Keratinocyte (primary cell): ENCODE measurements at regions not wholly inside any gene's neighbourhood (a gene's known extent, or its start where the extent isn't known, plus 50 kb on each side); places are given as distances from the start of the nearest gene placed in this dataset.

Source experiments
- DNase-seq: peaks from one replicate; pipeline ENCODE4 v3.0.0-alpha.2; 2011; ENCODE audit warnings: low read depth, missing footprints, low spot score
- FAIRE-seq: peaks from 2 replicates; lab custom pipeline; 2011; peaks lifted over from hg19 to GRCh38; lab: Jason Lieb, UNC
- H2AFZ ChIP-seq: 2 replicates; pipeline ENCODE4 v1.6.0; 2012; ENCODE audit warnings: low read length, control low read depth, inconsistent platforms; ENCODE audit not compliant: control insufficient read depth
- H3K27ac ChIP-seq: 2 replicates; pipeline ENCODE4 v1.5.1; 2011; ENCODE audit warnings: low read length; ENCODE audit not compliant: control insufficient read depth, insufficient read depth
- H3K27me3 ChIP-seq: 3 replicates; pipeline ENCODE4 v1.6.0; 2011; ENCODE audit warnings: low read length; ENCODE audit not compliant: control insufficient read depth, insufficient read depth; ENCODE audit errors: extremely low read depth
- H3K36me3 ChIP-seq, 2 experiments: 2 replicates in 1 of 2; 3 replicates in 1 of 2; pipeline ENCODE4 v1.5.1; 2011; ENCODE audit warnings: low read length in 2 of 2, mild to moderate bottlenecking in 1 of 2; ENCODE audit not compliant: control insufficient read depth in 2 of 2, insufficient read depth in 2 of 2; ENCODE audit errors: extremely low read depth in 1 of 2
- H3K4me1 ChIP-seq: 3 replicates; pipeline ENCODE4 v1.5.1; 2011; ENCODE audit warnings: low read length; ENCODE audit not compliant: control insufficient read depth, insufficient read depth; ENCODE audit errors: extremely low read depth
- H3K4me2 ChIP-seq: 3 replicates; pipeline ENCODE4 v1.6.0; 2011; ENCODE audit warnings: low read depth, low read length; ENCODE audit not compliant: control insufficient read depth, insufficient read depth; ENCODE audit errors: extremely low read depth
- H3K4me3 ChIP-seq, 3 experiments: fragments of 200-600 bp in 1 of 3; sonication (generic) in 1 of 3; 2 replicates in 2 of 3; 3 replicates in 1 of 3; pipeline ENCODE4 v1.5.1; 2011 to 2016; ENCODE audit warnings: low read length in 3 of 3, mild to moderate bottlenecking in 3 of 3, control low read depth in 2 of 3, inconsistent platforms in 1 of 3, low read depth in 1 of 3, mixed read lengths in 1 of 3, mixed run types in 1 of 3, moderate library complexity in 1 of 3; ENCODE audit not compliant: control insufficient read depth in 2 of 3, insufficient read depth in 2 of 3; ENCODE audit errors: extremely low read depth in 1 of 3
- H3K79me2 ChIP-seq: 2 replicates; pipeline ENCODE4 v1.6.0; 2012; ENCODE audit warnings: low read length; ENCODE audit not compliant: control insufficient read depth, insufficient read depth
- H3K9ac ChIP-seq: 3 replicates; pipeline ENCODE4 v1.6.0; 2011; ENCODE audit warnings: low read length; ENCODE audit not compliant: control insufficient read depth, insufficient read depth; ENCODE audit errors: extremely low read depth
- H3K9me1 ChIP-seq: 3 replicates; pipeline ENCODE4 v1.6.0; 2011; ENCODE audit warnings: low read length; ENCODE audit not compliant: control insufficient read depth, insufficient read depth; ENCODE audit errors: extremely low read depth
- H3K9me3 ChIP-seq: 2 replicates; pipeline ENCODE4 v1.5.1; 2012; ENCODE audit warnings: low read depth, low read length; ENCODE audit not compliant: control insufficient read depth
- H4K20me1 ChIP-seq: 3 replicates; pipeline ENCODE4 v1.6.0; 2011; ENCODE audit warnings: low read length; ENCODE audit not compliant: control insufficient read depth, insufficient read depth; ENCODE audit errors: extremely low read depth
- EZH2 ChIP-seq: IDR thresholded peaks from one replicate; pipeline ENCODE4 v1.6.1; 2012; ENCODE audit warnings: inconsistent platforms, mild to moderate bottlenecking, low read length, moderate library complexity
- dilution Hi-C: fragments of 300-500 bp; cut with MboI; formaldehyde crosslinking; loops from one replicate; pipeline ENCODE4 v1.7.0; 2020; ENCODE audit warnings: low sequenced_read_pairs; ENCODE audit not compliant: extremely low pct_ligation_motif_present
- TF ChIP-seq, protein P1 (sequence below), 3 experiments: IDR thresholded peaks in 1 of 3; conservative IDR thresholded peaks in 1 of 3; optimal IDR thresholded peaks in 1 of 3; 2 replicates in 2 of 3; 3 replicates in 1 of 3; pipeline versions ENCODE3 to v1.5.1; 2011; ENCODE audit warnings: low read length in 3 of 3, mild to moderate bottlenecking in 3 of 3, moderate library complexity in 2 of 3, control low read depth in 1 of 3, inconsistent platforms in 1 of 3; ENCODE audit not compliant: insufficient read depth in 2 of 3; ENCODE audit errors: extremely low read depth in 1 of 3

- no peak overlapping the region for H2AFZ ChIP-seq
- TF ChIP-seq, protein P1, sequence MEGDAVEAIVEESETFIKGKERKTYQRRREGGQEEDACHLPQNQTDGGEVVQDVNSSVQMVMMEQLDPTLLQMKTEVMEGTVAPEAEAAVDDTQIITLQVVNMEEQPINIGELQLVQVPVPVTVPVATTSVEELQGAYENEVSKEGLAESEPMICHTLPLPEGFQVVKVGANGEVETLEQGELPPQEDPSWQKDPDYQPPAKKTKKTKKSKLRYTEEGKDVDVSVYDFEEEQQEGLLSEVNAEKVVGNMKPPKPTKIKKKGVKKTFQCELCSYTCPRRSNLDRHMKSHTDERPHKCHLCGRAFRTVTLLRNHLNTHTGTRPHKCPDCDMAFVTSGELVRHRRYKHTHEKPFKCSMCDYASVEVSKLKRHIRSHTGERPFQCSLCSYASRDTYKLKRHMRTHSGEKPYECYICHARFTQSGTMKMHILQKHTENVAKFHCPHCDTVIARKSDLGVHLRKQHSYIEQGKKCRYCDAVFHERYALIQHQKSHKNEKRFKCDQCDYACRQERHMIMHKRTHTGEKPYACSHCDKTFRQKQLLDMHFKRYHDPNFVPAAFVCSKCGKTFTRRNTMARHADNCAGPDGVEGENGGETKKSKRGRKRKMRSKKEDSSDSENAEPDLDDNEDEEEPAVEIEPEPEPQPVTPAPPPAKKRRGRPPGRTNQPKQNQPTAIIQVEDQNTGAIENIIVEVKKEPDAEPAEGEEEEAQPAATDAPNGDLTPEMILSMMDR (optimal IDR thresholded peaks at IDR 0.05 in 1 of 3, IDR thresholded peaks at IDR 0.05 in 1 of 3, conservative IDR thresholded peaks at IDR 0.05 in 1 of 3; ENCODE audit: extremely low read depth in 1 of 3, insufficient read depth in 2 of 3, low read length in 3 of 3), result no peak
- TF ChIP-seq EZH2, result no peak
- no peak for DNase-seq
- H4K20me1 ChIP-seq, result no peaks in the 10 kb centered on the region
- no peaks in the 10 kb centered on the region for H3K4me1 ChIP-seq
- no peaks in the 10 kb centered on the region for H3K9me1 ChIP-seq
- no peaks in the 10 kb centered on the region for H3K27me3 ChIP-seq
- H3K9me3 ChIP-seq, result no peaks in the 10 kb centered on the region
- no peak overlapping the region for H3K4me3 ChIP-seq
- FAIRE-seq, result no peak
- no peak overlapping the region for H3K9ac ChIP-seq
- H3K36me3 ChIP-seq, result no peaks in the 10 kb centered on the region
- H3K4me2 ChIP-seq, result no peak overlapping the region
- no peak overlapping the region for H3K27ac ChIP-seq
- H3K79me2 ChIP-seq, result no peaks in the 10 kb centered on the region
- dilution Hi-C loops, result no loop called here
Observed at GRCh38 chr3:66565301-66565700, 64.5 kb upstream of the LRIG1 start.

GRCh38 chr3:66567077-66567476 is 66.3 kb upstream of the LRIG1 start:
- dilution Hi-C loops, result no loop called here
- H3K27ac ChIP-seq, result no peak overlapping the region
- no peaks in the 10 kb centered on the region for H4K20me1 ChIP-seq
- no peak overlapping the region for H3K4me3 ChIP-seq
- no peaks in the 10 kb centered on the region for H3K36me3 ChIP-seq
- TF ChIP-seq, protein P1 (optimal IDR thresholded peaks at IDR 0.05 in 1 of 3, IDR thresholded peaks at IDR 0.05 in 1 of 3, conservative IDR thresholded peaks at IDR 0.05 in 1 of 3; ENCODE audit: extremely low read depth in 1 of 3, insufficient read depth in 2 of 3, low read length in 3 of 3), result no peak
- no peak for TF ChIP-seq EZH2
- no peaks in the 10 kb centered on the region for H3K4me1 ChIP-seq
- FAIRE-seq (no peak), DNase-seq (no peak)
- H2AFZ ChIP-seq, result no peak overlapping the region
- H3K9me1 ChIP-seq, result no peaks in the 10 kb centered on the region
- H3K4me2 ChIP-seq, result no peak overlapping the region
- H3K79me2 ChIP-seq, result no peaks in the 10 kb centered on the region
- H3K9me3 ChIP-seq, result no peaks in the 10 kb centered on the region
- no peaks in the 10 kb centered on the region for H3K27me3 ChIP-seq
- no peak overlapping the region for H3K9ac ChIP-seq
